ENCODE measurements at regions not wholly inside any gene's neighbourhood (a gene's known extent, or its start where the extent isn't known, plus 50 kb on each side); places are given as distances from the start of the nearest gene placed in this dataset.

DNA sequence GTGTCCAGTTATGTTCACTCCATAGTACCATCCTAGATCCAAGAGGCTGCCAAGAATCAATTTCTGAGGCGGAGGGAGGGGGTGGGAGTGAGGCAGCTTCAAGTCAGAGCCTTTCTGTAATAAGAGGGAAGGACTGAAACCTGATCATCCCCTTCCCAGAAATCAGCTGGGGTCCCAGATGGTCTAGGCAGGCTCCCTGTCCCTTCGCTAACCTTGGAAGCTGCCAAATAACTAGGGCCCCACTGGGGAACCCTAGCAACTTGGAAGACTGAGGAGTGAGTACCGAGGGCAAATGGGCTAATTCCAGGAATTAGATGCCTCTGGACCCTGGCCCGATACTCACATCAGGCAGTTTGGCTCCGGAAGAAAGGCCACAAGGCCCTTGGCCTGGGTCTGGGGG, 113.3 kb downstream of the NAV1 start:
- H3K36me3 ChIP-seq (ENCODE audit: control insufficient read depth in 1 of 2, insufficient read depth in 2 of 2, low read length in 2 of 2) = no peaks in the 10 kb centered on the region
- no peak overlapping the region for H3K27ac ChIP-seq (ENCODE audit: low read depth, low read length)
- H3K9me3 ChIP-seq (ENCODE audit: control insufficient read depth in 1 of 2, low read length in 2 of 2) = no peaks in the 10 kb centered on the region
- H3K4me1 ChIP-seq (ENCODE audit: control insufficient read depth in 1 of 2, insufficient read depth in 2 of 2, low read length in 2 of 2) = peaks cover 30 to 44% of the 10 kb centered on the region in 2 donors
- H3K27me3 ChIP-seq (ENCODE audit: control insufficient read depth in 1 of 2, insufficient read depth in 2 of 2, low read length in 2 of 2) = peaks cover 9% of the 10 kb centered on the region in 2 donors
- no peak overlapping the region for H3K4me3 ChIP-seq (ENCODE audit: low read depth in 1 of 2, low read length in 2 of 2)
- H3K9ac ChIP-seq (ENCODE audit: low read depth in 1 of 2, low read length in 2 of 2) = no peak overlapping the region

GRCh38 chr1:201653233-201653632, 114.3 kb downstream of the NAV1 start:
- Histone ChIP-seq H3K36me3 (ENCODE audit: control insufficient read depth in 1 of 2, insufficient read depth in 2 of 2, low read length in 2 of 2) (no peaks in the 10 kb centered on the region), H3K27me3 (ENCODE audit: control insufficient read depth in 1 of 2, insufficient read depth in 2 of 2, low read length in 2 of 2) (peaks cover 9% of the 10 kb centered on the region in 2 donors), H3K9ac (ENCODE audit: low read depth in 1 of 2, low read length in 2 of 2) (no peak overlapping the region), H3K4me1 (ENCODE audit: control insufficient read depth in 1 of 2, insufficient read depth in 2 of 2, low read length in 2 of 2) (peaks cover 33 to 44% of the 10 kb centered on the region in 2 donors), H3K4me3 (ENCODE audit: low read depth in 1 of 2, low read length in 2 of 2) (no peak overlapping the region), H3K9me3 (ENCODE audit: control insufficient read depth in 1 of 2, low read length in 2 of 2) (no peaks in the 10 kb centered on the region), H3K27ac (ENCODE audit: low read depth, low read length) (no peak overlapping the region)

DNA sequence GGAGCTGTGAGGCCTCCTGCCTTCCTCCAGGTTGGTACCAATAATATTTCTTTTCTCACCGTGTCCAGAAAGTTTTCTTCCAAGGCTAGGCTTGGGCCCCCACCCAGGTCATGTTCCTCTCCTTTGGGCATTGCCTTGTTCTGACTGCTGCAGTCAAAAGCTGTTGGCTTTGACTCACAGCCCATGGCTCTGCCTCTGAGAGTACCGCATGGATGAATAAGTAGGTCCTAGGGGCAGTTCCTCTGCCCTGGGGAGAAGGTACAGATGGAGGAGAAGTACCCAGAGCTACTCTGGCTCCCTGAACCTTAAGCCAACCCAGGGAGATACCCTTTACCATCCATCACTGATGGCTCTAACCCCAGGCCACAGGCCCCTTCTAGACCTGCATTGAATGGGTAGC, 115.0 kb downstream of the NAV1 start:
- Histone ChIP-seq H3K4me3 (ENCODE audit: low read depth in 1 of 2, low read length in 2 of 2) (no peak overlapping the region), H3K27me3 (ENCODE audit: control insufficient read depth in 1 of 2, insufficient read depth in 2 of 2, low read length in 2 of 2) (peaks cover 6 to 7% of the 10 kb centered on the region in 2 donors), H3K9me3 (ENCODE audit: control insufficient read depth in 1 of 2, low read length in 2 of 2) (no peaks in the 10 kb centered on the region), H3K36me3 (ENCODE audit: control insufficient read depth in 1 of 2, insufficient read depth in 2 of 2, low read length in 2 of 2) (no peaks in the 10 kb centered on the region), H3K27ac (ENCODE audit: low read depth, low read length) (no peak overlapping the region), H3K4me1 (ENCODE audit: control insufficient read depth in 1 of 2, insufficient read depth in 2 of 2, low read length in 2 of 2) (peaks cover 33 to 41% of the 10 kb centered on the region in 2 donors), H3K9ac (ENCODE audit: low read depth in 1 of 2, low read length in 2 of 2) (no peak overlapping the region)

DNA sequence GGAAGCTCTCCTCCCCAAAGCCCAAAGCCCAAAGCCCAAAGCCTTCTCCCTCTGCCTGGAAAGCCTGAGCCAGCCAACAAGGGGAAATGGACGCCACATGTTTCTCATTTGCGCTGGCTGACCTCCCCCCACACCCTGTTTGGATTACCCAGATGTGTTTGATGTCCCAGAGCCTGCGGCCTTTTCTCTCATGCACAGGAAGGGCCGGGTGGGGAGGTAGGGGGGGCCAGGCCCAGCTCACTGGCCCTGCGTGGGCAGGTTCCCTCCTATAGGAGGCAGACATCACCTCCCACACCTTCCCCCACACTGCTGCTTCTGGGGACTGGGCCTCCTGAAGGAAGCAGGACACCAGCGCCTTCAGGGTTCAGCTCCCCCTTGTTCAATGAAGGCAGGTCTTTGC, 116.3 kb downstream of the NAV1 start:
- Histone ChIP-seq H3K4me3 (ENCODE audit: low read depth in 1 of 2, low read length in 2 of 2) (no peak overlapping the region), H3K9ac (ENCODE audit: low read depth in 1 of 2, low read length in 2 of 2) (no peak overlapping the region), H3K9me3 (ENCODE audit: control insufficient read depth in 1 of 2, low read length in 2 of 2) (no peaks in the 10 kb centered on the region), H3K4me1 (ENCODE audit: control insufficient read depth in 1 of 2, insufficient read depth in 2 of 2, low read length in 2 of 2) (peaks cover 27 to 32% of the 10 kb centered on the region in 2 donors), H3K27me3 (ENCODE audit: control insufficient read depth in 1 of 2, insufficient read depth in 2 of 2, low read length in 2 of 2) (no peaks in the 10 kb centered on the region), H3K36me3 (ENCODE audit: control insufficient read depth in 1 of 2, insufficient read depth in 2 of 2, low read length in 2 of 2) (no peaks in the 10 kb centered on the region), H3K27ac (ENCODE audit: low read depth, low read length) (no peak overlapping the region)

DNA sequence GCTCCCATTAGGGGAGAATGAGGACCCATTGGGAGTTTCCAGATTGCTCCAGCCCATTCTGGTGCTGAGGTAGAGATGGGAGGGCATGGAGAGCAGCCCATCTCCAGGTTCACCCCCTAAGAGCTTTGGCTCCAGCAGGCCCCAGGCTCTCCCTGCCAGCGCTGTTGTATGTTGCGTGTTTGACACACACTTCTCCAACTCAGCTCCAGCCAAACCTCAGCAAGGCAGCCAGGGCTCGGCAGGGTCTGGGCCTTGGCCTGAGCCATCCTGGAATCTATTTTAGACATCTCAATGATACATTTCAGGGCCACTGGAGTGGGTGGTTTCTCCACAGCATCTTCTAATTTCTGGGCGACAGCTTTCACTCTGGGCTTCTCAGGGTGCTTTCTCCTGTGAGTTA, 117.0 kb downstream of the NAV1 start:
- Histone ChIP-seq H3K4me1 (ENCODE audit: control insufficient read depth in 1 of 2, insufficient read depth in 2 of 2, low read length in 2 of 2) (peaks cover 22 to 27% of the 10 kb centered on the region in 2 donors), H3K27ac (ENCODE audit: low read depth, low read length) (no peak overlapping the region), H3K27me3 (ENCODE audit: control insufficient read depth in 1 of 2, insufficient read depth in 2 of 2, low read length in 2 of 2) (no peaks in the 10 kb centered on the region), H3K4me3 (ENCODE audit: low read depth in 1 of 2, low read length in 2 of 2) (no peak overlapping the region), H3K36me3 (ENCODE audit: control insufficient read depth in 1 of 2, insufficient read depth in 2 of 2, low read length in 2 of 2) (no peaks in the 10 kb centered on the region), H3K9ac (ENCODE audit: low read depth in 1 of 2, low read length in 2 of 2) (no peak overlapping the region), H3K9me3 (ENCODE audit: control insufficient read depth in 1 of 2, low read length in 2 of 2) (no peaks in the 10 kb centered on the region)

DNA sequence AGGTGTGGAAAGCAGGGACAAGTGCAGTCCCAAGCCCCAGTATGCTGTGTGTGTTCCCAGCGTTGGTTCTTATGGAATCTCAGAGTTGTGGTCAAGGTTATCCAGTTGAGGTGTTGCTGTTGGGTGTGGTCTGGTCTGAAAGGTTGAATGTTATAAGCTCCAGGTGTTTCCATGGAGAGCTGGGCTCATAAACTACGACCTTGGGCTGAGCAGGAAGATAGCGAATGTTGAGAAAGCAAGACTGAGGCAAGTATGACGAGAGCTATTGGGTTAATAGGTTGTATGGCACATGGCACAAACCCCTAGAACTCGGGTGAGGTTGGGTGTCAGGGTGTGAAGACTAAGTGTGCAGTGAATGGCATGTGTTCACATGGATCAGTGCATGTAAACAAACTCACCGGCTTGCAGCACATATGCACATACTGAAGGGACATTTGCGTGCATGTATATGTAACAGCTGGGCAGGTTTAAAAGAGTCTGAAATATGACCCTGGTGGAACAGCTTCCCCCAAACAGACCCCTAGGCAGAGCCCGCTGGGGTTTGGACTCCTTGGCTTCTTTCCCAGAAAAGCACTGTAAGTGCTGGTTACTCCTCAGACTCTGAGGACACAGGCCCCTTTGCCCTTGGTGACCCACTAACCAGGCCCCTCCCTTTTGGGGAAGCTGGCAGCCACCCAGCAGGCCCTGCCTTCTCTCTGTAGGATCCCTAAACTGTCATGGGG, 117.5 kb downstream of the NAV1 start:
- Histone ChIP-seq H3K9me3 (ENCODE audit: control insufficient read depth in 1 of 2, low read length in 2 of 2) (no peaks in the 10 kb centered on the region), H3K4me3 (ENCODE audit: low read depth in 1 of 2, low read length in 2 of 2) (no peak overlapping the region), H3K4me1 (ENCODE audit: control insufficient read depth in 1 of 2, insufficient read depth in 2 of 2, low read length in 2 of 2) (peaks cover 21 to 23% of the 10 kb centered on the region in 2 donors), H3K9ac (ENCODE audit: low read depth in 1 of 2, low read length in 2 of 2) (no peak overlapping the region), H3K27ac (ENCODE audit: low read depth, low read length) (no peak overlapping the region), H3K36me3 (ENCODE audit: control insufficient read depth in 1 of 2, insufficient read depth in 2 of 2, low read length in 2 of 2) (no peaks in the 10 kb centered on the region), H3K27me3 (ENCODE audit: control insufficient read depth in 1 of 2, insufficient read depth in 2 of 2, low read length in 2 of 2) (no peaks in the 10 kb centered on the region)

DNA sequence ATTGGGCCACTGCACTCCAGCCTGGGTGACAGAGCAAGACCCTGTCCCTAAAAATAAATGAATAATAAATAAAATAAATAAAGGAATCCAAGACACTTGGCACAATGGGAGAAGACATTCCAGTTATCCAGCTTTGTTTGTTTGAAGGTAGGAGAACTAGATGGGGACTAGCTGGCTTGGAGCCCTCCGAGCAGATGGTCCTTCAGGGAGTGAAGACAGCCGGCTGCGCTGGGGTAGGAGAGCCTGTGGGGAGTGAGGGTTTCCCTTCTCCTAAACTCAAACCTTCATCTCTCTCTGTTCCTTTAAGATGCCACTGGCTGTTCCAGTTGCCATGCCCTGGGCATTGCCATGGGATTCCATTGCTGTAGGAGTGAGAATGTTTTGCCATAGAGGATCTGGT, 120.6 kb downstream of the NAV1 start:
- Histone ChIP-seq H3K9me3 (ENCODE audit: control insufficient read depth in 1 of 2, low read length in 2 of 2) (no peaks in the 10 kb centered on the region), H3K27me3 (ENCODE audit: control insufficient read depth in 1 of 2, insufficient read depth in 2 of 2, low read length in 2 of 2) (no peaks in the 10 kb centered on the region), H3K9ac (ENCODE audit: low read depth in 1 of 2, low read length in 2 of 2) (no peak overlapping the region), H3K4me3 (ENCODE audit: low read depth in 1 of 2, low read length in 2 of 2) (no peak overlapping the region), H3K4me1 (ENCODE audit: control insufficient read depth in 1 of 2, insufficient read depth in 2 of 2, low read length in 2 of 2) (peaks cover 18 to 21% of the 10 kb centered on the region in 2 donors), H3K36me3 (ENCODE audit: control insufficient read depth in 1 of 2, insufficient read depth in 2 of 2, low read length in 2 of 2) (no peaks in the 10 kb centered on the region), H3K27ac (ENCODE audit: low read depth, low read length) (no peak overlapping the region)

GRCh38 chr1:201660931-201661822, 122.2 kb downstream of the NAV1 start:
- Histone ChIP-seq H3K9me3 (ENCODE audit: control insufficient read depth in 1 of 2, low read length in 2 of 2) (no peaks in the 10 kb centered on the region), H3K27ac (ENCODE audit: low read depth, low read length) (no peak overlapping the region), H3K27me3 (ENCODE audit: control insufficient read depth in 1 of 2, insufficient read depth in 2 of 2, low read length in 2 of 2) (no peaks in the 10 kb centered on the region), H3K9ac (ENCODE audit: low read depth in 1 of 2, low read length in 2 of 2) (no peak overlapping the region), H3K4me3 (ENCODE audit: low read depth in 1 of 2, low read length in 2 of 2) (no peak overlapping the region), H3K36me3 (ENCODE audit: control insufficient read depth in 1 of 2, insufficient read depth in 2 of 2, low read length in 2 of 2) (no peaks in the 10 kb centered on the region), H3K4me1 (ENCODE audit: control insufficient read depth in 1 of 2, insufficient read depth in 2 of 2, low read length in 2 of 2) (peaks cover 9 to 13% of the 10 kb centered on the region in 2 donors)

DNA sequence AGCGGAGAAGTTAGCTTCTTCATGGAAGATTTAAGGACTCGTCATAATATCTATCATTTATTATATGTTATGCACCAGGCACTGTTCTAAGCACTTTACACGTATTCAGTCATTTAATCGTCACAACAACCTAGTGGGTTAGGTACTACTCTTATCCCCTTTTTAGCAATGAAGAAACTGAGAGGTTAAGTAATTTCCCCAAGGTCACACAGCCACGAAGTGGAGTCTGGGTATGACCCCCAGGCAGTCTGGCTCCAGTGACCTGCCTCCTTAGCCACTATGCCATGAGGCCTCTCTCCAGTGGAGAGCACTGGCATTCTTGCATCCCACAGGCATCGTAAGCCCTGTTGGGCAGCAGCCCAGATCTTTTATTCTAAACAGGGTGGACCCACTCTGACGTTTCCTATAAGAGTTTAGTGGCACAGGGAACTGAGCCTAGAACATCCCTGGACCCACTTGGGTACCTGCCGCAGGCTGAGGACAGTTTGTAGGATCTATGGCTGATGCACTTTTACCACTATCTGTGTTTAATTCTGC, 123.0 kb downstream of the NAV1 start:
- no peaks in the 10 kb centered on the region for H3K36me3 ChIP-seq (ENCODE audit: control insufficient read depth in 1 of 2, insufficient read depth in 2 of 2, low read length in 2 of 2)
- no peak overlapping the region for H3K27ac ChIP-seq (ENCODE audit: low read depth, low read length)
- H3K27me3 ChIP-seq (ENCODE audit: control insufficient read depth in 1 of 2, insufficient read depth in 2 of 2, low read length in 2 of 2) = no peaks in the 10 kb centered on the region
- H3K9ac ChIP-seq (ENCODE audit: low read depth in 1 of 2, low read length in 2 of 2) = no peak overlapping the region
- no peaks in the 10 kb centered on the region for H3K9me3 ChIP-seq (ENCODE audit: control insufficient read depth in 1 of 2, low read length in 2 of 2)
- peaks cover 2 to 6% of the 10 kb centered on the region in 2 donors for H3K4me1 ChIP-seq (ENCODE audit: control insufficient read depth in 1 of 2, insufficient read depth in 2 of 2, low read length in 2 of 2)
- no peak overlapping the region for H3K4me3 ChIP-seq (ENCODE audit: low read depth in 1 of 2, low read length in 2 of 2)

DNA sequence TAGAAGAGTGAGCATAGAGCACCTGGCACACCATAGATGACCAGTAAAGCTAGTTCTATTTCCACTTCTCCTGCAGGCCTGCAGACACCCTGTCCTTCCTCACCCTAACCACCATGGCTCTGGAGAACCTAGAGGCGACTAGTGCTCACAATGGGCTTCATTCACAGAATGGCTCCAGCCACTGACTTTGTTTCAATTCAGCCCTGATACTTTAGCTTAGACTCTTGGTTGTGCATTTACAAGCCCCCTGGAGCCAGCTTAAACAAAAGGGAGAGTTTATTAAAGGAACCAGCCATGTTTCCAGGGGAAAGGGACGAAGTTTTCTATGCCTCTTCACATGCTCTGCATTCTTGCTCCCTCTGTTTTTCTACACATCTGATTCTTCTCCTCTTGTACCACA, 123.7 kb downstream of the NAV1 start:
- no peaks in the 10 kb centered on the region for H3K27me3 ChIP-seq (ENCODE audit: control insufficient read depth in 1 of 2, insufficient read depth in 2 of 2, low read length in 2 of 2)
- H3K9ac ChIP-seq (ENCODE audit: low read depth in 1 of 2, low read length in 2 of 2) = no peak overlapping the region
- no peaks in the 10 kb centered on the region for H3K36me3 ChIP-seq (ENCODE audit: control insufficient read depth in 1 of 2, insufficient read depth in 2 of 2, low read length in 2 of 2)
- H3K4me1 ChIP-seq (ENCODE audit: control insufficient read depth in 1 of 2, insufficient read depth in 2 of 2, low read length in 2 of 2) = no peaks in the 10 kb centered on the region
- H3K9me3 ChIP-seq (ENCODE audit: control insufficient read depth in 1 of 2, low read length in 2 of 2) = no peaks in the 10 kb centered on the region
- no peak overlapping the region for H3K27ac ChIP-seq (ENCODE audit: low read depth, low read length)
- no peak overlapping the region for H3K4me3 ChIP-seq (ENCODE audit: low read depth in 1 of 2, low read length in 2 of 2)
